ENCODE measurements at regions not wholly inside any gene's neighbourhood (a gene's known extent, or its start where the extent isn't known, plus 50 kb on each side); places are given as distances from the start of the nearest gene placed in this dataset.

- TF ChIP-seq POLR2AphosphoS5 (IDR thresholded peaks at IDR 0.05; ENCODE audit: low read depth, low read length) (no peak), CTCF (IDR thresholded peaks at IDR 0.05) (no peak), TCF7L2 (IDR thresholded peaks at IDR 0.05; ENCODE audit: low read depth, low read length) (no peak), SIN3A (IDR thresholded peaks at IDR 0.05; ENCODE audit: borderline replicate concordance, insufficient read depth, low read depth, low read length) (no peak), REST (IDR thresholded peaks at IDR 0.05; ENCODE audit: insufficient read depth in 1 of 2, low read depth in 2 of 2, low read length in 1 of 2) (no peak)
Observed at GRCh38 chr4:8703401-8703696, 110.8 kb downstream of the CPZ start.
